HG03469 (cell line): ENCODE measurements at regions not wholly inside any gene's neighbourhood (a gene's known extent, or its start where the extent isn't known, plus 50 kb on each side); places are given as distances from the start of the nearest gene placed in this dataset.

Source experiments
- ATAC-seq: cut with Tn5 transposase; IDR thresholded peaks from one replicate; pipeline ENCODE4 v1.9.1; 2021; ENCODE audit warnings: mild to moderate bottlenecking, moderate library complexity, moderate number of reproducible peaks; ENCODE audit not compliant: unreplicated experiment

GRCh38 chr13:68199271-68199670, 969.1 kb upstream of the PCDH9 start:
- no peak for ATAC-seq

GRCh38 chr13:68190818-68191217, 960.7 kb upstream of the PCDH9 start:
- no peak for ATAC-seq

- no peak for ATAC-seq
These were observed 955.5 kb upstream of the PCDH9 start for GRCh38 chr13:68185444-68186141.

GRCh38 chr13:68176475-68176874, 946.3 kb upstream of the PCDH9 start:
- no peak for ATAC-seq

GRCh38 chr13:68174893-68175292, 944.8 kb upstream of the PCDH9 start:
- no peak for ATAC-seq

GRCh38 chr13:68173111-68173510, 943.0 kb upstream of the PCDH9 start:
- no peak for ATAC-seq

- no peak for ATAC-seq
These were observed 940.8 kb upstream of the PCDH9 start for GRCh38 chr13:68170961-68171360.

GRCh38 chr13:68168448-68168847, 938.3 kb upstream of the PCDH9 start:
- ATAC-seq: no peak

- no peak for ATAC-seq
These were observed 930.3 kb upstream of the PCDH9 start for GRCh38 chr13:68160466-68160865.

GRCh38 chr13:68152414-68152813, 922.3 kb upstream of the PCDH9 start:
- ATAC-seq: no peak

GRCh38 chr13:68145852-68146251, 915.7 kb upstream of the PCDH9 start:
- no peak for ATAC-seq

- no peak for ATAC-seq
These were observed 898.3 kb upstream of the PCDH9 start for GRCh38 chr13:68128297-68128915.

GRCh38 chr13:68125087-68125480, 894.9 kb upstream of the PCDH9 start:
- ATAC-seq: no peak

GRCh38 chr13:68124437-68125086, 894.4 kb upstream of the PCDH9 start:
- ATAC-seq: no peak

- ATAC-seq: no peak
These were observed 880.1 kb upstream of the PCDH9 start for GRCh38 chr13:68110178-68110768.

- ATAC-seq: no peak
These were observed 877.5 kb upstream of the PCDH9 start for GRCh38 chr13:68107667-68108066.

GRCh38 chr13:68099631-68100030, 869.5 kb upstream of the PCDH9 start:
- ATAC-seq: no peak

- ATAC-seq: no peak
These were observed 850.9 kb upstream of the PCDH9 start for GRCh38 chr13:68081061-68081460.

- no peak for ATAC-seq
These were observed 848.7 kb upstream of the PCDH9 start for GRCh38 chr13:68078874-68079273.

GRCh38 chr13:68078469-68078868, 848.3 kb upstream of the PCDH9 start:
- no peak for ATAC-seq

GRCh38 chr13:68076046-68076445, 845.9 kb upstream of the PCDH9 start:
- ATAC-seq: no peak
